PC-9 (cell line): ENCODE measurements at regions not wholly inside any gene's neighbourhood (a gene's known extent, or its start where the extent isn't known, plus 50 kb on each side); places are given as distances from the start of the nearest gene placed in this dataset.

Source experiments
- BruUV-seq: library from RNA; stranded (reverse); fragments of 400-500 nt; replicated peaks from 2 replicates; lab custom pipeline; 2021; lab: Mats Ljungman, UMichigan
- CTCF ChIA-PET: fragments of 300-600 bp; sonication (Branson Sonifier 250); formaldehyde crosslinking; loops from one replicate; lab custom pipeline; 2022; ENCODE audit warnings: antibody characterized with exemption; lab: Charles Lee
- POLR2A ChIA-PET: fragments of 300-600 bp; sonication (Branson Sonifier 250); formaldehyde crosslinking; loops from one replicate; lab custom pipeline; 2022; ENCODE audit warnings: antibody characterized with exemption; ENCODE audit not compliant: unreplicated experiment; lab: Charles Lee
- DNase-seq, 2 experiments: peaks; one replicate each; pipeline versions ENCODE4 v3.0.0 to v3.0.0-alpha.2; 2015 to 2022; ENCODE audit warnings: mixed read lengths in 1 of 2
- H2AFZ ChIP-seq: fragments of 200-600 bp; sonication (generic); 2 replicates; pipeline ENCODE4 v1.8.1; 2017; ENCODE audit warnings: antibody characterized with exemption
- H3F3A ChIP-seq: fragments of 200-600 bp; sonication (generic); 2 replicates; pipeline ENCODE4 v1.8.1; 2017; ENCODE audit warnings: antibody characterized with exemption, mild to moderate bottlenecking, low read depth; ENCODE audit not compliant: insufficient read depth
- H3K27ac ChIP-seq: fragments of 200-600 bp; sonication (generic); 2 replicates; pipeline ENCODE4 v1.6.1; 2016; ENCODE audit warnings: mixed run types
- H3K27me3 ChIP-seq: fragments of 200-600 bp; sonication (generic); 2 replicates; pipeline ENCODE4 v1.6.1; 2016; ENCODE audit warnings: low read depth, mixed run types; ENCODE audit not compliant: insufficient read depth
- H3K36me3 ChIP-seq: fragments of 200-600 bp; sonication (generic); 2 replicates; pipeline ENCODE4 v1.6.1; 2016; ENCODE audit warnings: low read depth, mixed run types
- H3K4me1 ChIP-seq: fragments of 200-600 bp; sonication (generic); replicated peaks from 2 replicates; pipeline ENCODE4 v1.6.1; 2016; ENCODE audit warnings: mixed run types; ENCODE audit not compliant: insufficient read depth
- H3K4me2 ChIP-seq: fragments of 200-600 bp; sonication (generic); 2 replicates; pipeline ENCODE4 v1.6.1; 2017; ENCODE audit warnings: mixed run types
- H3K4me3 ChIP-seq: fragments of 200-600 bp; sonication (generic); 2 replicates; pipeline ENCODE4 v1.6.1; 2016; ENCODE audit warnings: mixed run types
- H3K79me2 ChIP-seq: fragments of 200-600 bp; sonication (generic); 2 replicates; pipeline ENCODE4 v1.6.1; 2017; ENCODE audit warnings: low read depth, mixed run types
- H3K9me2 ChIP-seq: fragments of 200-600 bp; sonication (generic); 2 replicates; pipeline ENCODE4 v1.8.1; 2017; ENCODE audit warnings: mild to moderate bottlenecking; ENCODE audit not compliant: insufficient read depth
- H3K9me3 ChIP-seq: fragments of 200-600 bp; sonication (generic); 2 replicates; pipeline ENCODE4 v1.8.1; 2016; ENCODE audit warnings: low read depth; ENCODE audit not compliant: insufficient read depth
- H4K20me1 ChIP-seq: fragments of 200-600 bp; sonication (generic); 2 replicates; pipeline ENCODE4 v1.8.1; 2017; ENCODE audit not compliant: insufficient read depth
- CTCF ChIP-seq: fragments of 200-600 bp; sonication (generic); conservative IDR thresholded peaks from 2 replicates; pipeline ENCODE4 v1.6.1; 2017; ENCODE audit warnings: mixed run types, antibody characterized with exemption, mild to moderate bottlenecking, moderate library complexity
- EZH2 ChIP-seq: fragments of 200-600 bp; sonication (generic); IDR thresholded peaks from 2 replicates; pipeline ENCODE4 v1.8.0; 2017; ENCODE audit warnings: antibody characterized with exemption, low read depth
- intact Hi-C: fragments of 100-400 bp; cut with micrococcal nuclease; formaldehyde crosslinking; loops from one replicate; pipeline ENCODE4 v1.10.0; 2022; ENCODE audit not compliant: unreplicated experiment

- intact Hi-C loops: loop anchor here (10.0 kb wide), 1 partner anchor 105 kb away; no protein-coding TSS in a partner anchor
- CTCF ChIA-PET: interaction anchor here (1.0 to 1.6 kb wide), 2 partner anchors 8 to 49 kb away, joined by 3 to 6 read pairs; no protein-coding TSS in a partner anchor
These were observed 737.1 kb downstream of the KCNA4 start for GRCh38 chr11:29279716-29280115.

GRCh38 chr11:29272019-29272654, 744.7 kb downstream of the KCNA4 start:
- TF ChIP-seq EZH2 (no peak), CTCF (peak; percentile 51)
- H3K79me2 ChIP-seq: no peaks in the 10 kb centered on the region
- no peak overlapping the region for H3K4me2 ChIP-seq
- no peaks in the 10 kb centered on the region for H3K9me3 ChIP-seq
- H3F3A ChIP-seq: no peaks in the 10 kb centered on the region
- no peak for DNase-seq
- no peak overlapping the region for H3K27ac ChIP-seq
- H3K4me3 ChIP-seq: no peak overlapping the region
- H3K27me3 ChIP-seq: no peaks in the 10 kb centered on the region
- intact Hi-C loops: loop anchor here (2.0 kb wide), 1 partner anchor 57 kb away; no protein-coding TSS in a partner anchor
- no TSS peak for BruUV-seq
- no peaks in the 10 kb centered on the region for H3K4me1 ChIP-seq
- no peak overlapping the region for H2AFZ ChIP-seq
- CTCF ChIA-PET: interaction anchor here (0.6 to 1.3 kb wide), 3 partner anchors 8 to 306 kb away, joined by 3 to 4 read pairs (median 3); no protein-coding TSS in a partner anchor
- no peaks in the 10 kb centered on the region for H4K20me1 ChIP-seq
- H3K36me3 ChIP-seq: no peaks in the 10 kb centered on the region
- no peaks in the 10 kb centered on the region for H3K9me2 ChIP-seq
- POLR2A ChIA-PET: no interaction called here

More at GRCh38 chr11:29279716-29280115, 737.1 kb downstream of the KCNA4 start:
- Histone ChIP-seq H3K9me2 (no peaks in the 10 kb centered on the region), H3F3A (no peaks in the 10 kb centered on the region), H3K27ac (no peak overlapping the region), H3K4me3 (no peak overlapping the region), H3K36me3 (no peaks in the 10 kb centered on the region), H3K79me2 (no peaks in the 10 kb centered on the region), H4K20me1 (no peaks in the 10 kb centered on the region), H3K4me1 (0 out of 2 replicates have a peak, but pooled peaks cover 5% of the 10 kb centered on the region), H3K27me3 (no peaks in the 10 kb centered on the region), H3K4me2 (no peak overlapping the region), H3K9me3 (peaks cover 4% of the 10 kb centered on the region; the same call in 1 of the 2 replicates), H2AFZ (no peak overlapping the region)
- no peak for DNase-seq
- no peak for TF ChIP-seq CTCF
- no peak for TF ChIP-seq EZH2
- POLR2A ChIA-PET: no interaction called here
- no TSS peak for BruUV-seq

GRCh38 chr11:29271616-29272015, 745.2 kb downstream of the KCNA4 start:
- Histone ChIP-seq H3K27ac (no peak overlapping the region), H3K4me2 (no peak overlapping the region), H3K9me3 (no peaks in the 10 kb centered on the region), H3K4me1 (no peaks in the 10 kb centered on the region), H3K4me3 (no peak overlapping the region), H3K79me2 (no peaks in the 10 kb centered on the region), H2AFZ (no peak overlapping the region), H4K20me1 (no peaks in the 10 kb centered on the region), H3K36me3 (no peaks in the 10 kb centered on the region), H3K9me2 (no peaks in the 10 kb centered on the region), H3K27me3 (no peaks in the 10 kb centered on the region), H3F3A (no peaks in the 10 kb centered on the region)
- no peak for DNase-seq
- no TSS peak for BruUV-seq
- ChIA-PET CTCF (interaction anchor here (0.7 to 1.3 kb wide), 2 partner anchors 8 to 112 kb away, joined by 3 to 4 read pairs; no protein-coding TSS in a partner anchor), POLR2A (no interaction called here)
- TF ChIP-seq EZH2: no peak
- TF ChIP-seq CTCF: no peak
- intact Hi-C loops: loop anchor here (2.0 kb wide), 1 partner anchor 57 kb away; no protein-coding TSS in a partner anchor
